Smooth muscle cell (in vitro differentiated cells): ENCODE measurements at regions not wholly inside any gene's neighbourhood (a gene's known extent, or its start where the extent isn't known, plus 50 kb on each side); places are given as distances from the start of the nearest gene placed in this dataset.
A peak's percentile ranks its signal among the peaks of the same experiment; 100 is the strongest.

Experiments
- DNase-seq: peaks from one replicate; lab custom pipeline; 2025; ENCODE audit not compliant: unreplicated experiment; lab: John Stamatoyannopoulos, UW
- H2AFZ ChIP-seq: fragments of 200-600 bp; sonication (generic); 2 replicates; pipeline ENCODE4 v1.6.0; 2016; ENCODE audit warnings: antibody characterized with exemption, low read depth, mild to moderate bottlenecking
- H3F3A ChIP-seq: fragments of 200-600 bp; sonication (generic); 2 replicates; pipeline ENCODE4 v1.6.0; 2017; ENCODE audit warnings: antibody characterized with exemption, low read depth
- H3K27ac ChIP-seq: fragments of 200-600 bp; sonication (generic); 2 replicates; pipeline ENCODE4 v1.5.1; 2016; ENCODE audit warnings: low read depth, mild to moderate bottlenecking
- H3K27me3 ChIP-seq: fragments of 200-600 bp; sonication (generic); 2 replicates; pipeline ENCODE4 v1.6.1; 2016; ENCODE audit warnings: low read depth, mild to moderate bottlenecking
- H3K36me3 ChIP-seq: fragments of 200-600 bp; sonication (generic); 2 replicates; pipeline ENCODE4 v1.5.1; 2016; ENCODE audit warnings: low read depth
- H3K4me1 ChIP-seq: fragments of 200-600 bp; sonication (generic); 2 replicates; pipeline ENCODE4 v1.5.1; 2016; ENCODE audit warnings: low read depth
- H3K4me2 ChIP-seq: fragments of 200-600 bp; sonication (generic); 2 replicates; pipeline ENCODE4 v1.6.0; 2016; ENCODE audit warnings: mild to moderate bottlenecking
- H3K4me3 ChIP-seq: fragments of 200-600 bp; sonication (generic); 2 replicates; pipeline ENCODE4 v1.5.1; 2016; ENCODE audit warnings: mild to moderate bottlenecking
- H3K79me2 ChIP-seq: fragments of 200-600 bp; sonication (generic); 2 replicates; pipeline ENCODE4 v1.6.0; 2016; ENCODE audit warnings: low read depth, mild to moderate bottlenecking
- H3K9ac ChIP-seq: fragments of 200-600 bp; sonication (generic); 2 replicates; pipeline ENCODE4 v1.6.0; 2016; ENCODE audit warnings: low read depth
- H3K9me3 ChIP-seq: fragments of 200-600 bp; sonication (generic); replicated peaks from 2 replicates; pipeline ENCODE4 v1.5.1; 2016; ENCODE audit warnings: low read depth
- H4K20me1 ChIP-seq: fragments of 200-600 bp; sonication (generic); 2 replicates; pipeline ENCODE4 v1.6.0; 2016; ENCODE audit warnings: low read depth
- WGBS: methylation state at CpG from one replicate; pipeline ENCODE4 v1.1.7; 2016; ENCODE audit warnings: low lambda C conversion rate; 5-methylcytosine and 5-hydroxymethylcytosine counted together
- TF ChIP-seq, protein P1 (sequence below): fragments of 200-600 bp; sonication (generic); IDR thresholded peaks from 2 replicates; pipeline ENCODE4 v1.5.1; 2017; ENCODE audit warnings: borderline replicate concordance, mild to moderate bottlenecking, antibody characterized with exemption; ENCODE audit not compliant: insufficient read depth, poor library complexity, severe bottlenecking

DNA sequence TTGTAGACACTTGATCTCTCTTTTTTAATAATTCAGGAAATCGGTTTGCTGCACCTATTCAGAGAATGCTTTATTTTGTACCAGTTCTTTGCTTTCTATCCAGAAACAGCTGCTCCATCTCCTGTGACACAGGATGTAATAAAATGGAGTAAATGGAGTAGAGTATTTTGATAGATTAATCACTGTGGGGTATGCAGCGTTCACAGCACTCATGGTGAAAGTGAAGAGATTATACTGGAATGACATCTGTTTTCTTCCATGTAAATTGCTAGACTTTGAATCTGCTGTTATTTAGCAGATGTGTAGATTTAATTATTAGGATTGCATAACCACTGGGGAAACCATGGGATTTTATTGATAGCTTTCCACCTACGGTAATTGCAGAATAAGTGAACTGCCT lies 227.3 kb upstream of the ARHGAP42 start:
- H3K9me3 ChIP-seq, result no peaks in the 10 kb centered on the region
- H2AFZ ChIP-seq, result peak overlapping the region; percentile 5
- H3K4me1 ChIP-seq, result no peaks in the 10 kb centered on the region
- no peak for DNase-seq
- H4K20me1 ChIP-seq, result no peaks in the 10 kb centered on the region
- H3K79me2 ChIP-seq, result no peaks in the 10 kb centered on the region
- no peak overlapping the region for H3K27ac ChIP-seq
- no peaks in the 10 kb centered on the region for H3K27me3 ChIP-seq
- no peak overlapping the region for H3K4me3 ChIP-seq
- WGBS, result 44% methylated on average over 3 of the region's 3 CpGs
- H3K4me2 ChIP-seq, result peak overlapping the region; percentile 5
- no peak overlapping the region for H3K9ac ChIP-seq
- TF ChIP-seq, protein P1, sequence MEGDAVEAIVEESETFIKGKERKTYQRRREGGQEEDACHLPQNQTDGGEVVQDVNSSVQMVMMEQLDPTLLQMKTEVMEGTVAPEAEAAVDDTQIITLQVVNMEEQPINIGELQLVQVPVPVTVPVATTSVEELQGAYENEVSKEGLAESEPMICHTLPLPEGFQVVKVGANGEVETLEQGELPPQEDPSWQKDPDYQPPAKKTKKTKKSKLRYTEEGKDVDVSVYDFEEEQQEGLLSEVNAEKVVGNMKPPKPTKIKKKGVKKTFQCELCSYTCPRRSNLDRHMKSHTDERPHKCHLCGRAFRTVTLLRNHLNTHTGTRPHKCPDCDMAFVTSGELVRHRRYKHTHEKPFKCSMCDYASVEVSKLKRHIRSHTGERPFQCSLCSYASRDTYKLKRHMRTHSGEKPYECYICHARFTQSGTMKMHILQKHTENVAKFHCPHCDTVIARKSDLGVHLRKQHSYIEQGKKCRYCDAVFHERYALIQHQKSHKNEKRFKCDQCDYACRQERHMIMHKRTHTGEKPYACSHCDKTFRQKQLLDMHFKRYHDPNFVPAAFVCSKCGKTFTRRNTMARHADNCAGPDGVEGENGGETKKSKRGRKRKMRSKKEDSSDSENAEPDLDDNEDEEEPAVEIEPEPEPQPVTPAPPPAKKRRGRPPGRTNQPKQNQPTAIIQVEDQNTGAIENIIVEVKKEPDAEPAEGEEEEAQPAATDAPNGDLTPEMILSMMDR, result no peak
- no peaks in the 10 kb centered on the region for H3F3A ChIP-seq
- no peaks in the 10 kb centered on the region for H3K36me3 ChIP-seq

DNA sequence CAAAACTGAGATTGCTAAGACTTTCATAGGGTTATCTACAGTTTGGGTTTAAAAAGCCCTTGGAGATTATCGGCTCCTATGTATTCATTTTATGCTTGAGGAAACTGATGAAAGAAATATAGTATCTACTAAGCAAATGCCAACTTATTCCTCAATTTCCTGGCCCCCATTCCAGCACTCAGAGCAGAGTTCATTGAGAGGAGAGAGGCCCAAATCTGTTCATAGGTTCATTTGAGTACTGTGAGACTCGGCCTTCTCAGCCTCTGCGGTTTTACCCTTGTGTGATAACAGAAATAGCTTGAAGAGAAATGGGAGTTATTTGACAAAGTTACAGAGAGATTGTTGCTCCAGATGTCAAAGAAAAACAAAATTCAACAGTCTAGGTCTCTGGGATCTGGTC lies 226.7 kb upstream of the ARHGAP42 start:
- Histone ChIP-seq H3K9ac (no peak overlapping the region), H4K20me1 (no peaks in the 10 kb centered on the region), H3K4me1 (no peaks in the 10 kb centered on the region), H3K9me3 (no peaks in the 10 kb centered on the region), H3K36me3 (no peaks in the 10 kb centered on the region), H3K4me3 (no peak overlapping the region), H3K27ac (no peak overlapping the region), H2AFZ (peak overlapping the region; percentile 52), H3F3A (no peaks in the 10 kb centered on the region), H3K4me2 (peak overlapping the region; percentile 5), H3K79me2 (no peaks in the 10 kb centered on the region), H3K27me3 (no peaks in the 10 kb centered on the region)
- DNase-seq, result no peak
- 44% methylated on average over 3 of the region's 3 CpGs for WGBS
- TF ChIP-seq, protein P1, result no peak

DNA sequence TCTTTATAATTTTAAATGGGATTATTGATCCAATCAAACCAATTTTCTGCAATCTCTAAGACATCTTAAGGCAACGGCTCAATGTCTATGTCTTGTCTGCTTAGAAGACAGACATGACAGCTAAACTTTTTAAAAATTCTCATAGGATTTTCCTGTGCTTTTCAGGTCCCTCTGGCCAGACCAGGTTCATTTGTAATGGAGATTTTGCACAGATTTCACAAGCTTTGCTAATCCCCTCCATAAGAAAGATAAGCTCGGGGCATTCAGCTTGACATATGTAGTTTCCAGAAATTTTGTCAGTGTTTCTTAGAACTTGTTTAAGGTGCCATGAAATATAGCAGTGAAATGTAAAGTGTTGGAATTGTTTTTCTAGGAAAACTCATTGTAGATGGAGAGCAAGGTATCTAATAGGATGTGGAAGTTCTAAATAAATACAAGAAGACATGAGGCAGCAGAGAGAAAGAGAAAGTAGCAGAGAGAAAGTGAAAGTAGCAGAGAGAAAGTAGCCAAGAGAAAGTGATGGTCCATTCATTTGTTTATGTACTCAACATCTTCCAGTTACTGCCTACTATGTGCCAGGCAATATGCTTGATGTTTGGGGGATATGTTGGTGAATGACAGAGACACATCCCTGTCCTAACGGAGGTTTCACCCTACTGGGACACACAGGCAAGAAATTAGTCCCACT lies 219.1 kb upstream of the ARHGAP42 start:
- Histone ChIP-seq H3K27ac (no peak overlapping the region), H3K4me3 (peak overlapping the region; percentile 9), H2AFZ (no peak overlapping the region), H3K9me3 (no peaks in the 10 kb centered on the region), H3K36me3 (no peaks in the 10 kb centered on the region), H3K4me1 (no peaks in the 10 kb centered on the region), H3K4me2 (peak overlapping the region; percentile 27), H3K79me2 (no peaks in the 10 kb centered on the region), H4K20me1 (no peaks in the 10 kb centered on the region), H3F3A (no peaks in the 10 kb centered on the region), H3K9ac (no peak overlapping the region), H3K27me3 (no peaks in the 10 kb centered on the region)
- no peak for DNase-seq
- TF ChIP-seq, protein P1, result no peak
- WGBS, result 69% methylated on average over 3 of the region's 3 CpGs

DNA sequence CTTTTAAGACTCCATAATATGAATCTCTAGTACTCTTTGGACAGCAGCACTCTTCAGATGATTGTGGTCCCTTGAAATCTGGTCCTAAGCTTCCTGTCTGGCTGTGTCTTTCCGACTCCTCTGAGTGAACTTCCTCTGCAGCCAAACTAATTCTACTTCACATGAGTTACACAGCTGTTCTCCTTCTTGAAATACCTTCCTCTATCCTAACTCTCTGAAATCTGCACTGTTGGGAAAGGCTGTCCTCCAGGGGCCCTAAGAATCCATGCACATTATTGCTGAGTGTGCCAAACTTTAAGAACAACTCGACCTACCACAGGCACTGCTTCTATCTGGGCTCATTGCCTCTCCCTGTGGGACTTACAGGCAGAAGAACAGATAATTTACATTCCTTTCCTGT lies 217.3 kb upstream of the ARHGAP42 start:
- Histone ChIP-seq H3K9ac (no peak overlapping the region), H3K27ac (no peak overlapping the region), H3F3A (no peaks in the 10 kb centered on the region), H4K20me1 (no peaks in the 10 kb centered on the region), H3K27me3 (no peaks in the 10 kb centered on the region), H3K9me3 (no peaks in the 10 kb centered on the region), H3K4me1 (no peaks in the 10 kb centered on the region), H2AFZ (peak overlapping the region; percentile 78), H3K4me2 (no peak overlapping the region), H3K79me2 (no peaks in the 10 kb centered on the region), H3K36me3 (no peaks in the 10 kb centered on the region), H3K4me3 (no peak overlapping the region)
- TF ChIP-seq, protein P1, result no peak
- WGBS, result 56% methylated on average over 2 of the region's 2 CpGs
- no peak for DNase-seq
